HG03066 (cell line): ENCODE measurements at regions not wholly inside any gene's neighbourhood (a gene's known extent, or its start where the extent isn't known, plus 50 kb on each side); places are given as distances from the start of the nearest gene placed in this dataset.
"Not testable (repeated sequence)": the region's sequence is repeated elsewhere in the genome, so short reads cannot be mapped to it uniquely, and the experiment has no call there.

Experiments used
- ATAC-seq: cut with Tn5 transposase; IDR thresholded peaks from one replicate; pipeline ENCODE4 v1.9.1; 2021; ENCODE audit warnings: low read depth; ENCODE audit not compliant: unreplicated experiment

GRCh38 chr20:20802328-20802727 lies 89.9 kb upstream of the RALGAPA2 start:
- ATAC-seq: no peak

GRCh38 chr20:20799716-20800312 lies 87.4 kb upstream of the RALGAPA2 start:
- ATAC-seq: no peak

GRCh38 chr20:20797521-20798310 lies 85.3 kb upstream of the RALGAPA2 start:
- ATAC-seq: no peak

GRCh38 chr20:20796766-20797440 lies 84.5 kb upstream of the RALGAPA2 start:
- no peak for ATAC-seq

- no peak for ATAC-seq
These were observed 83.3 kb upstream of the RALGAPA2 start for GRCh38 chr20:20795721-20796120.

DNA sequence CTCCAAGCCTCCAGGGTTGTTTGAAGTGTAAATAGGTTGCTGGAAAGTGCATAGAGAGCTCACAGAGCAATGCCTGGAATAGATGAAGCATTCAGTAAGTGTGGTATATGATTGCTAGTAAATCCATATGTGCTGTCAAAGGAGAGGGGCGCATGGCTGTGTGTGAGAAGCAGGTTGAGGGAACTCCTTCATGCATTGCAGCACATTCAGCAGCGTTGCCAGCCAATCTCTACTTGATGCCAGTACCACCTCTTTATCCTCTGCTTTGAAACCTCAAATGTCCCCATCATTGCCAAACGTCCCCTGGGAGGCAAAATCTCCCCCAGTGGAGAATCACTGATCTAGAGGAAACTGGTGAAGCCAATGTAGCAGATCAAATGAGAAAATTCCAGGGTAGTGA lies 82.7 kb upstream of the RALGAPA2 start:
- no peak for ATAC-seq

DNA sequence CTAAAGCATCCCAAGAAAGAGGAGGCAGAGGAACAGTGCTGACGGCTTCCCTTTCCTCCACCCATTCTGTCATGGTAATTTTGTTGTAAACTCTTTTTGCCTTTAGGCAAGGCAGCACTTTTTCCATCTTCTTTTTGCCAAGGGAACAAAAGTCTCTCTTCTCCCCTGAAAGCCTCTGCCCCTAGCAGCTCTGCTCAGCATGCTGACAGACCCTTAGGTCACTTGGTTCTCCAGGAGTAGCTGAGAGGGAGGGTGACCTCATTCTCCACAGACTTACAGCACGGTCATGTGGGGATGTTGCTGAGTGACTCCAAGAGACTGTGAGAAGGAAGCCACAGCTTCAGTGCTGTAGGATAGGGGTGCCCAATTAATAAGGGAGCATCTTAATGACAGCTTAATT lies 81.1 kb upstream of the RALGAPA2 start:
- no peak for ATAC-seq

- ATAC-seq: no peak
These were observed 79.5 kb upstream of the RALGAPA2 start for GRCh38 chr20:20791664-20792568.

DNA sequence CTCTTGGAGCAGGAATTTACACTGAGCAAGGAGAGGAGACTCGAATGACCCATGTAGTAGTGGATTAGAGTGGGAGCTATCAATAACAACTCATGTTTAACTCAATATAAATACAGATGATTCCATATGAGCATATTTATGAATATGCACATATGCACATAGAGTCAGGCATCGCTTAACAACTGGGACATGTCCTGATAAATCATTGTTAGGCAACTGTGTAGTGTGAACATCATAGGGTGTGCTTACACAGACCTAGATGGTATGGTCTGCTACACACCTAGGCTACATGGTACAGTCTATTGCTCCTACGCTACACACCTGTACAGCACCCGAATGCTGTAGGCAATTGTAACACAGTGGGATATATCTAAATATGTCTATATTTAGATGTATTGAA lies 75.9 kb upstream of the RALGAPA2 start:
- ATAC-seq: no peak

DNA sequence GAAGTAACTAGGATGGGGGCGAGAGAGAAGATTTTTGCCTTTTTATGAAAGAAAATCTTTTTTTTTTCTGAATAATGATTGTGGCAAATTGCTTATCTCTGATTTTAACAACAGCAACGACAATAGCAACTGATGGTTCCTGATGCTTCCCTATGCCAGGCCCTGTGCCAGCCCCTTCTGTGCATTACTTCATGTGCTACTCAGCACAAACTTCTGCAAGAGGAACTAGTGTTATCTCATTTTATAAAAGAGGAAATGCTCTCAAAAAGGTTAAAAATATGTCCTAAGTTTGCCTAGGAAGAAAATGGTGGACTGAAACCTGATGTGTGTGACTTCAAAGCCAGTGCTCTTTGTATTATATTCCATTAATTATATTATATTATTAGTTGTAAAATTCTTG lies 74.0 kb upstream of the RALGAPA2 start:
- ATAC-seq: no peak

- no peak for ATAC-seq
These were observed 72.8 kb upstream of the RALGAPA2 start for GRCh38 chr20:20785226-20785625.

DNA sequence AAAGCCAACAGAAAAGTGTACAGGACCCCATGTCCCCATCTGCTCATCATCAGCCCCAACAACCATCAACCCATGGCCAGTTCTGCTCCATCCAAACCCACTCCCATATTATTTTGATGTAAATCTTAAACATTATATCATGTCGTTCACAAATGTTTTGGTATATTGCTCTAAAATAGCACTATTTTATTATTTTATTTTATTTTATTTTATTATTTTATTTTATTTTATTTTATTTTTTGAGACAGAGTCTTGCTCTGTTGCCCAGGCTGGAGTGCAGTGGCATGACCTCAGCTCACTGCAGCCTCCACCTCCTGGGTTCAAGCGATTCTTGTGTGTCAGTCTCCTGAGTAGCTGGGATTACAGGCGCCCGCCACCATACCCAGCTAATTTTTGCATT lies 72.0 kb upstream of the RALGAPA2 start:
- ATAC-seq: not testable (repeated sequence)

DNA sequence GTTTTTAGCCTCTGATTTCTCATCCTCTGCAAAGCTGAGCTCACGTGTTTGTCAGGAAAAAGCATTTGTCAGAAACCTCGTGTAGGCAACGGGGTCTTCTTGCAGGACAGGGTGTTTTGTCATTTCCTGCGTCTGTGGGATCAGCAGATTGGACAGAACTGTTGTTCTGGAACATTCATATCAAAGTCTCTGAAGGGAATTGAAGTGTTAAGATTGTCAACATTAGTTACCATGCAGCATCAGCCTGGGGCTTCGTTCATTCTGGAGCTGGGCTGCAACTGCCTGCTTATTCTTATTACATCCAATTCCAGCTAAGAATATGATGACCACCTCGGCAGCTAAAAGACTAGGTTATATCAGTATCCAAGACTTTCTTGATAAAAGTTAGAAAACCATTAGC lies 71.0 kb upstream of the RALGAPA2 start:
- no peak for ATAC-seq

DNA sequence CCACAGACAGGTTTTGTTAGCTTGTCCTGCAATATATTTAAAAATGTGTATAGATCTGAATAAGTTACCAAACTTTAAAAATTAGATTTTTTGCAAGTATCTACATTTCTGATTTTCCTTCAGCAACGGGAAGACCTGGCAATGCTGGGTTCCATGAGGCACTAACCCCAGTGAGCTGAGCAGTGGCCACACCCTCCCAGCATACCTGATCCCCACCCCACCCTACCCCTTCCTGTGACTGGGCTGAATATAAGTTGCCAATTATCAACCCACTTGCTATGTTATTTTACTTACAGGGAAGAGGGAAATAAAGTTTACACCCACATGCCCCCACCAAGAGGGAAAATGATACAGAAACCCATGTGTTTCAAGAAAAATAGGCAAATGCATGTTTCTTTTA lies 70.3 kb upstream of the RALGAPA2 start:
- no peak for ATAC-seq

- ATAC-seq: no peak
These were observed 69.8 kb upstream of the RALGAPA2 start for GRCh38 chr20:20782231-20782630.

DNA sequence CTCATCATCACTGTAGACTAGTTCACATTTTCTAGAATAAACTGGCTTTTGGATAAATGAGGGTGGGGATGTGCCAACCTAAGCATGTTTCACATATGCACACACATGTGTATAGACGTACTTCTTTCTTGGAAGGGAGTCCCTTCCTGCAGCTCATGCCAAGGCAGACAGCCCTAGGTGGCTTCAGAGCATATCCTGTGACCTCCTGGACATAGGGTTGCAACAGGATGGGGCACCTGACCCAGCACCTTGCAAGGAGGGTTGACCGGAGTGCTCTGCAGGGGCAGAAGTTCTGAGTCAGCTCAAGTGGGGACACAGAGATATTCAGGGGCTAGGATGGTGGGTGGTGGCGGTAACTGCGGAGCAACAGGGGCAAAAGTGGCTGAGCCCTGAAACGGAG lies 68.6 kb upstream of the RALGAPA2 start:
- no peak for ATAC-seq

GRCh38 chr20:20780127-20780824 lies 67.8 kb upstream of the RALGAPA2 start:
- ATAC-seq: no peak

- ATAC-seq: no peak
These were observed 66.2 kb upstream of the RALGAPA2 start for GRCh38 chr20:20778676-20779075.

DNA sequence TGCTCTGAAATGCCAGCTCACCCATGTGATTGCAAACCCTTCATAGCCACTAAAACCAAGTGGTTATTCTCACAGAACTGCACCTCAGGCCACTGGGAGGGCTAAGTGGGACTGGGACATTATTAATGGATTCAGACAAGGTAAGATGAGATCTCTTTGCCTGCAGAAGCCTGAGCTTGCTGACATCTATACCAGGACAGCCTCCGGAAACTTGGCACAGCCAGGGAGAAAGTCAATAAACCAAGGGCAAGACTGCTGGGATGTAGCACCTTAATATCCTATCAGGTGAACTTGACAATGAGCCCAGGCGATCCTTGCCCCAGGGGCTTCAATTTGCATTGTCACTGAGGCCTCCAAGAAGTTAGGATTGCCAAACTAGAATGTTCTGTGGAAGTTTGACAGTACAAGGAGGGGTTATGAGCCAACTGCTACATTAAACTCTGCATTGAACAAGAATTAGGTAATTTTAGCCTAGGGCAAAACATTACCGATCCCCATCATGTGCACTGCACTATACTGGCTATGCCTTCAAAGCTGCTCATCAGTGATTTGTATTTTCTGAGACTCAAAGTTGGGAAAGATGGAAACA lies 60.1 kb upstream of the RALGAPA2 start:
- no peak for ATAC-seq
